Coronary artery (tissue), 2 donors: ENCODE measurements at regions not wholly inside any gene's neighbourhood (a gene's known extent, or its start where the extent isn't known, plus 50 kb on each side); places are given as distances from the start of the nearest gene placed in this dataset.

ENCODE experiments used
- DNase-seq: peaks from one replicate; pipeline ENCODE4 v3.0.0-alpha.2; 2017; ENCODE audit warnings: low spot score
- H3K27ac ChIP-seq, 2 donors: fragments of 200-600 bp; sonication (generic); one replicate each; pipeline ENCODE4 v1.5.1; 2016 to 2019
- H3K4me3 ChIP-seq: fragments of 200-600 bp; sonication (generic); 2 replicates; pipeline ENCODE4 v1.5.1; 2016; ENCODE audit warnings: mild to moderate bottlenecking, moderate library complexity
- TF ChIP-seq, protein P1 (sequence below): fragments of 200-600 bp; sonication (generic); IDR thresholded peaks from one replicate; pipeline ENCODE4 v1.5.1; 2019; ENCODE audit warnings: antibody characterized with exemption

DNA sequence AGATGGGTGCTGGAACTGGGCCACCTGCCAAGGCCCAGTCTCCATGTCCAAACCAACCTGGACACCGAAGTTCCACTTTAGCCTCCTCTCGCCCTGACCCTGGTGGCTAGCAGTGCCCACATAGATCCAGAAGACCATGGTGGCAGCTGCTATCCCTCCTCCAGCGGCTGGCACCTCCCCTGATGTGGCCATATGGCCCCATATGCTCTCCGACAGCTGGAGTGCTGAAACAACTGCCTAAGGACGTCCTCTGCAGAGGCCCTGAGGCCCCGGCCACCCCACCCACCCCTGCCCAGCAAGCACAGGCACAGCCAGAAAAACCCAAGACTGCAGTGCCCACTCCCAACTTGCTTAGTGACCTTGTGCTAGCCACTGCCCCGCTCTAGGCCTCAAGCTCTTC lies 182.3 kb upstream of the LINGO1 start:
- no peak overlapping the region for H3K4me3 ChIP-seq
- TF ChIP-seq, protein P1, sequence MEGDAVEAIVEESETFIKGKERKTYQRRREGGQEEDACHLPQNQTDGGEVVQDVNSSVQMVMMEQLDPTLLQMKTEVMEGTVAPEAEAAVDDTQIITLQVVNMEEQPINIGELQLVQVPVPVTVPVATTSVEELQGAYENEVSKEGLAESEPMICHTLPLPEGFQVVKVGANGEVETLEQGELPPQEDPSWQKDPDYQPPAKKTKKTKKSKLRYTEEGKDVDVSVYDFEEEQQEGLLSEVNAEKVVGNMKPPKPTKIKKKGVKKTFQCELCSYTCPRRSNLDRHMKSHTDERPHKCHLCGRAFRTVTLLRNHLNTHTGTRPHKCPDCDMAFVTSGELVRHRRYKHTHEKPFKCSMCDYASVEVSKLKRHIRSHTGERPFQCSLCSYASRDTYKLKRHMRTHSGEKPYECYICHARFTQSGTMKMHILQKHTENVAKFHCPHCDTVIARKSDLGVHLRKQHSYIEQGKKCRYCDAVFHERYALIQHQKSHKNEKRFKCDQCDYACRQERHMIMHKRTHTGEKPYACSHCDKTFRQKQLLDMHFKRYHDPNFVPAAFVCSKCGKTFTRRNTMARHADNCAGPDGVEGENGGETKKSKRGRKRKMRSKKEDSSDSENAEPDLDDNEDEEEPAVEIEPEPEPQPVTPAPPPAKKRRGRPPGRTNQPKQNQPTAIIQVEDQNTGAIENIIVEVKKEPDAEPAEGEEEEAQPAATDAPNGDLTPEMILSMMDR: no peak
- no peak for DNase-seq
- H3K27ac ChIP-seq: no peak overlapping the region

DNA sequence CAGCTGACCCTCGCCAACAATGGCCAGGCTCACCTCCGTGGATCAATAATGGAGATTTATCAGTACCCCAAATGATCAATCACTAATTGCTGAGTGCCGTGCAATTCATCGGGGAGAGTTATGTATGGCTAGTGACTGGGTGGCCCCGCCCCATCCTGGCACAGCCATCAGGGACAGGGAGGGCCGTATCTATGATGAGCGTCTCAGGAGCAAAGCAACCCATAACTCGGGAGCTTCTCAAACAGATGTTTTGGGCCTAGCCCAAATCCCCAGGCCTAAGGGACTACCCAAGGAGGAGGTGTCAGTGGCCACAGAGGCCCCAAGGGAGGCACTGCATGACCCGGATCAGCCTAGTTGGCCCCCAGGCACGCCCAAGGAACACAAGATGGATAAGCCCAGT lies 180.0 kb upstream of the LINGO1 start:
- Histone ChIP-seq H3K4me3 (no peak overlapping the region), H3K27ac (no peak overlapping the region)
- TF ChIP-seq, protein P1: no peak
- DNase-seq: no peak

DNA sequence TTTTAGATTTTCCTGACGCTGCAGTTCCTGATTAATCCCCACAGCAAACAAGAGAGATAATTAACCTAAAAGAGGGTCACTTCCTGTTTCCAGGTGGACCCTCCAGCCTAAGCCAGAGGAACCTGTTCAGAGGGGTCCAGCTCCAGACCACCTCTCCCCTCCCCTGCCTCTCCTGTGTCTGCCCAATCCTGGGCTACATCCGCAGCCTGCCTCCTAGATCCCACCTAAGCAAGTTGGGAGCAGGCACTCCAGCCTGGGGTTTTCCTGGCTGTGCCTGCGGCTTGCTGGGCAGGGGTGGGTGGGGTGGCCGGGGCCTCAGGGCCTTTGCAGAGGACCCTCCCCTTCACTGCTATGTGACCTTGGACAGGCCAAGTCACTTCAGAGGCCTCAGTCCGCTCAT lies 178.6 kb upstream of the LINGO1 start:
- H3K4me3 ChIP-seq: no peak overlapping the region
- no peak overlapping the region for H3K27ac ChIP-seq
- no peak for DNase-seq
- TF ChIP-seq, protein P1: no peak

DNA sequence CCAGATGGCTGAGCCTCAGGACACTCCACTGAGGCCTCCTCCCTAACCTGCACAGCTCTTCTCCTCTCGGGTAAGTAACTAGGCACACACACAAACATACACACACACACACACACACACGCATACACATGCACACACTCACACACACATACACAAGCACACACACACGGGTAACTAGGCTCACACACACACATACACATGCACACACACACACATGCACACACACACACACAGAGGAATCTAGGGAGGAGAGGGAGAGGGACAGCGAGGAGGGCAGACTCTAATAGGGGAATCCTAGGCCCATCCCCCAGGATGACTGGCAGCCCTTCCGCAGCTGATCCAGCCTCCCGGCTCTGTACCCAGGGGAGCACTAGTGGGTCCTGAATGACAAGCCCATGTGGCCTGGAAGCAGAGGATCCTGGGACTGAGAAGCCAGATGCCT lies 177.4 kb upstream of the LINGO1 start:
- Histone ChIP-seq H3K27ac (no peak overlapping the region), H3K4me3 (no peak overlapping the region)
- no peak for DNase-seq
- TF ChIP-seq, protein P1: no peak

DNA sequence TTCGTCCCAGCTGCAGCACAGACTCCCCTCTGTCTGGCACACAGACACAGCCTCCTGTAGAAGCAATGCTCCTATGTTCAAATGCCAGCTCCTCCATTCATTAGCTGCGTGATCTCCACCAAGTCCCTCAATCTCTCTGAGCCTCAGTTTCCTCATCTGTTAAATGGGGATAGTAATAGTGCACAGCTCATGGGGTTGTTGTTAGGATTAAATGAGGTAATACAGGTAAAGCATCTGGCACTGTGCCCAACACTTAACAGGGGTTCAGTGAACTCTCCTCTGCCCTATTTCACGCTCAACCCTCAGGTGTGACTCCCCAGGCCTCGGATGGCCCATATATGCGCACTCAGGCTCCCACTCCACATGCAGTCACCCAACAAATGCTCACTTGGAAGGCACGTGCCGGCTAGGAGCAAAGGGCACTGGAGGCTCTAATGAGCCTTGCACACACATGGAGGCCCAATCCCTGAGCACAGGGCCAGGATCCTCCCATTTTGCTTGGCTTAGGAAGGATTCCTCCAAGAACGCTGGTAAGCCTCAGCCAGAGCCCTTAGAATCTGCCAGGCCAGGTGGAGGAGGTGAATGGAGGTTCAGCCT lies 176.0 kb upstream of the LINGO1 start:
- Histone ChIP-seq H3K27ac (no peak overlapping the region), H3K4me3 (no peak overlapping the region)
- TF ChIP-seq, protein P1: no peak
- DNase-seq: no peak

DNA sequence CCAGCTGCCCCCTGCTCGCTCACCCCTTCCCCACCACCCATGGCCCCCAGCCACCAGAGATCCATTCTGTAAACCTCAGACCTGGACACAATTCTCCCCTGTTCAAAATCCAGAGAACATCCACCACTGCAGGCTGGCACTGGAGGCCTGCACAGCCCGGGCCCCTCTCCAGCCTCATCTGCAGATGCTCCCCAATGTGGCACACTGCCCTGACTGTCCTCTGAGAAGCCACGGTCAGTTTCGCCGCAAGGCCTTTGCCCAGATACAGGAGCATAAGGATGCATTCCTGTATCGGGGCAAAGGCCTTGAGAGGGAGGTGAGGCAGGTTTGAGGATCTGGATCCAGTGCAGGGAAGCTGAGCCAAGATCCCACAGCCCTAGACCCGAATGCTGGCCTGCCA lies 175.4 kb upstream of the LINGO1 start:
- DNase-seq: no peak
- TF ChIP-seq, protein P1: no peak
- no peak overlapping the region for H3K27ac ChIP-seq
- H3K4me3 ChIP-seq: no peak overlapping the region

DNA sequence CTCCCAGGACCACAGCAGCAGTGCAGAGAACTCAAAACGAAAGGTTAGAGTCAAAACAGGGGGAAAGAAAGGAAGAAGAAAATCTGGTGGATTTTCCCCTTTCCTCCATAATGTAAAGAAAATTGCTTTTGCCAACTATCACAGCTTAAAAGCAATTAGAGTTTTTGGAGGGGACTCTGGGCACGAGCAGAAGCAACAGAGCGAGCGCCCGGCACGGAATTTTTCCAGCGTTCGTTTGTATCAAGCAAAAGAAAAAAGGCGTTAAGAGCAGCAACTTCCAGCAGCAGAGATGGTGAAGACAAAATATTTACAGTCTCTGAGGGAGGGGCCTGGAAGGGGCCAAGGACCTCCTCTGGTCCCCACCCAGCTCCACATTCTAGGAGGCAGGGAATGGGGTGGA lies 174.9 kb upstream of the LINGO1 start:
- Histone ChIP-seq H3K4me3 (no peak overlapping the region), H3K27ac (no peak overlapping the region)
- TF ChIP-seq, protein P1: no peak
- no peak for DNase-seq
